ENCODE measurements at regions not wholly inside any gene's neighbourhood (a gene's known extent, or its start where the extent isn't known, plus 50 kb on each side); places are given as distances from the start of the nearest gene placed in this dataset.

DNA sequence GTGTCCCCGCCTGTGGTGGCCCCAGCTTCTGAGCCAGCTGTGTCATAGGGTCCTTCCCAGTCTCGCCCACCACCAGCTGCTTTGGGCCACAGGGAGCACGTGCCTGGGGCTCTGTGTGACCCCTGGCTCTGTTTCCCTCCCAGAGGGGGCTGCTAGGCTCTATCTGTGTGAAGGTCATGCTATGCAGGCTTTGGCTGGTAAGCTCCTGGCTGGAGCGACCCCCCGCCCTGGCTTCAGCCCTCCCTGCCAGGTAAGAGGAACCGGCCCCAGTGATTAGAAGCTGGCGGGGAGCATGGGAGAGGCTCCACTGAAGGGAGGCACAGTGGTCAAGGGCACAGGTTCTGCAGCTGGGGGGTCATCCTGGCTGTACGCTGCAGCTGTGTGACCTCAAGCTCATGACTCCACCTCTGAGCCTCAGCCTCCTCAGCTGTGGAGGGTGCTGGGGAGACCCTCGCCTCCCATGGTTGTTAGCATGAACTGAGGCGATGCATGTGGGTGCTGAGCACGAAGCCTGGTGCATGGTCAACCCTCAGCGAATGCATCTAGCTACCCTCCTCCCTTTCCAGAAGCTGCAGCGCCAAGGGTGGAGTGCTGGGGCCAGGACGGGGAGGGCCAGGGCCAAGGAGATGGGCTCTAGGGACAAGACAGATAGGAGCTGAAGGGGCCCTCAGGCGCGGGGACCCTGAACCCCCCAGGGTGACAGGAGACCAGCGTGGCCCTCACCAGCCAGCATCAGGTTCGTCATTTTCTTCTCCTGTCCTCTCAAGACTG, 163.8 kb upstream of the MVB12B start:
- Histone ChIP-seq H3K36me3 (ENCODE audit: control insufficient read depth, insufficient read depth, low read length) (no peaks in the 10 kb centered on the region), H3K9ac (no peak overlapping the region), H3K4me2 (ENCODE audit: low read length) (no peak overlapping the region), H3K27ac (no peak overlapping the region), H3K4me1 (no peaks in the 10 kb centered on the region), H3K4me3 (ENCODE audit: low read depth, low read length) (no peak overlapping the region), H2AFZ (no peak overlapping the region), H3K27me3 (ENCODE audit: control insufficient read depth, insufficient read depth, low read length) (no peaks in the 10 kb centered on the region), H3K9me3 (ENCODE audit: control insufficient read depth, low read length) (no peaks in the 10 kb centered on the region), H3K79me2 (no peaks in the 10 kb centered on the region)
- no peak for TF ChIP-seq CTCF (IDR thresholded peaks at IDR 0.05)

- Histone ChIP-seq H3K27ac (no peak overlapping the region), H3K79me2 (no peaks in the 10 kb centered on the region), H3K4me3 (ENCODE audit: low read depth, low read length) (no peak overlapping the region), H3K9ac (no peak overlapping the region), H3K9me3 (ENCODE audit: control insufficient read depth, low read length) (no peaks in the 10 kb centered on the region), H3K27me3 (ENCODE audit: control insufficient read depth, insufficient read depth, low read length) (no peaks in the 10 kb centered on the region), H3K36me3 (ENCODE audit: control insufficient read depth, insufficient read depth, low read length) (no peaks in the 10 kb centered on the region), H3K4me1 (no peaks in the 10 kb centered on the region), H3K4me2 (ENCODE audit: low read length) (no peak overlapping the region), H2AFZ (no peak overlapping the region)
- TF ChIP-seq CTCF (IDR thresholded peaks at IDR 0.05) = no peak
Measured at GRCh38 chr9:126164796-126165525, 161.7 kb upstream of the MVB12B start.

DNA sequence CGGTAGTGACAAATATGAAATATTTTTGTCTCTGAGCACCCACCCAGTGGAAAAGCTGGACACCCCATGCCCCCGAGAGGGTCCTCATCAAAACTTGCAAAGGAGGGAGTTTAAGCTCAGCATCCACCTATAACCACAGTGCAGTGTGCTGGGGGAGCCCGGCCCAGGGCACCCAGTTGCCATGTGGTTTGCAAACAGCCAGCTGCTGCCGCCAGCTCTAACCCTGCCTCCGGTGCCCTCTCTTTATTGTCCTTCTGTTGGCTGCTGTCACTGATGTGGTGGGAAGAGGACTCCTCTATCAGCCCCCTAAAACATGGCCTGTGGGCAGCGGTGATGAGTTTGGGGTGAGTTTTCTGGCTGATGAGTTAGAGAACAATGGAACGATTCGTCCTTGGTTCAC, 160.9 kb upstream of the MVB12B start:
- Histone ChIP-seq H3K27me3 (ENCODE audit: control insufficient read depth, insufficient read depth, low read length) (no peaks in the 10 kb centered on the region), H3K36me3 (ENCODE audit: control insufficient read depth, insufficient read depth, low read length) (no peaks in the 10 kb centered on the region), H2AFZ (no peak overlapping the region), H3K4me2 (ENCODE audit: low read length) (no peak overlapping the region), H3K4me1 (no peaks in the 10 kb centered on the region), H3K9ac (no peak overlapping the region), H3K79me2 (no peaks in the 10 kb centered on the region), H3K4me3 (ENCODE audit: low read depth, low read length) (no peak overlapping the region), H3K27ac (no peak overlapping the region), H3K9me3 (ENCODE audit: control insufficient read depth, low read length) (no peaks in the 10 kb centered on the region)
- TF ChIP-seq CTCF (IDR thresholded peaks at IDR 0.05) = no peak

DNA sequence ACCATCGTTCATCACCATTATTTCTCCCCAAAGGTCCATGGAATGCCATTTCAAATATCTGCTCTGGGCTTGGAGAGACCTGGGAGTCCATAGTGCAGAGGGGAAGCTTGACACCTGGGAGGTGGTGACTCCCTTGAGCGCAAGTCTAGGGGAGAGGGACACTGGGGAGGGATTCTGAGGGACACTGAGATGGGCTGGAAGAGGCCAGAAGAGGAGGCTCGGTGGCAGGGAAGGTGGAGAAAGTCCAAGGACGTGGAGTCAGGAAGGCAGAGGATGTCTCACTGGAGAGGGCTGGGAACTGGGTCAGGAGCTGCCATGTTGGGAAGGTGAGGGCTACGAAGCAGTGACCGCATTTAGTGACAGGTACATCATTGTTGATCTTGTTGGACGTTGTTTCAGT, 160.3 kb upstream of the MVB12B start:
- Histone ChIP-seq H2AFZ (no peak overlapping the region), H3K4me3 (ENCODE audit: low read depth, low read length) (no peak overlapping the region), H3K27ac (no peak overlapping the region), H3K9me3 (ENCODE audit: control insufficient read depth, low read length) (no peaks in the 10 kb centered on the region), H3K36me3 (ENCODE audit: control insufficient read depth, insufficient read depth, low read length) (no peaks in the 10 kb centered on the region), H3K4me1 (no peaks in the 10 kb centered on the region), H3K9ac (no peak overlapping the region), H3K79me2 (no peaks in the 10 kb centered on the region), H3K27me3 (ENCODE audit: control insufficient read depth, insufficient read depth, low read length) (no peaks in the 10 kb centered on the region), H3K4me2 (ENCODE audit: low read length) (no peak overlapping the region)
- no peak for TF ChIP-seq CTCF (IDR thresholded peaks at IDR 0.05)
